ENCODE measurements at regions not wholly inside any gene's neighbourhood (a gene's known extent, or its start where the extent isn't known, plus 50 kb on each side); places are given as distances from the start of the nearest gene placed in this dataset.

DNA sequence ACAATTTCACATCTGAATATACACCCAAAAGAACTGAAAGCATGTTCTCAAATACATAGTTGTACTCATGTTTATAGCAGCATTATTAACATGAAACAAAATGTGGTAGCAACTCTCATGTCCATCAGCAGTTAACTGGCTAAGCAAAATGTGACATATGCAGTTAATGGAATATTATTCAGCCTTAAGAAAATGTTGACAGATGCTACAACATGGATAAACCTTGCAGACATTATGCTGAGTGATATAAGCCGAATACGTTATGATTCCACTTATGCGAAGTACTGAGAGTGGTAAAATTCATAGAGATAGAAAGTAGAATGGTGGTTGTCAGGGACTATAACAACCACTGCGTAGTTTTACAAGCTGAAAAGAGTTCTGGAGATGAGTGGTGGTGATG lies 1469.0 kb upstream of the ACO1 start:
- DNase-seq (ENCODE audit: low read depth, low spot score) (no peak), ATAC-seq (no peak), FAIRE-seq (no peak)
- H3K36me3 ChIP-seq (ENCODE audit: control insufficient read depth in 2 of 2, insufficient read depth in 2 of 2, low read length in 1 of 2): no peaks in the 10 kb centered on the region
- no peaks in the 10 kb centered on the region for H3K79me2 ChIP-seq (ENCODE audit: control insufficient read depth, insufficient read depth, low read length)
- H3K9ac ChIP-seq (ENCODE audit: control insufficient read depth, insufficient read depth, low read length): no peak overlapping the region
- no peaks in the 10 kb centered on the region for H3K9me3 ChIP-seq (replicated peaks; ENCODE audit: control insufficient read depth, insufficient read depth, low read length)
- ChIA-PET SMC1A (ENCODE audit: uncharacterized antibody, unreplicated experiment) (no interaction called here), POLR2A (no interaction called here), RAD21 (ENCODE audit: unreplicated experiment) (no interaction called here), CTCF (no interaction called here)
- intact Hi-C loops (cut with micrococcal nuclease; ENCODE audit: unreplicated experiment) (no loop called here), in situ Hi-C loops (cut with MboI) (no loop called here)
- no peaks in the 10 kb centered on the region for H4K20me1 ChIP-seq (ENCODE audit: control insufficient read depth, insufficient read depth)
- TF ChIP-seq, protein P1, sequence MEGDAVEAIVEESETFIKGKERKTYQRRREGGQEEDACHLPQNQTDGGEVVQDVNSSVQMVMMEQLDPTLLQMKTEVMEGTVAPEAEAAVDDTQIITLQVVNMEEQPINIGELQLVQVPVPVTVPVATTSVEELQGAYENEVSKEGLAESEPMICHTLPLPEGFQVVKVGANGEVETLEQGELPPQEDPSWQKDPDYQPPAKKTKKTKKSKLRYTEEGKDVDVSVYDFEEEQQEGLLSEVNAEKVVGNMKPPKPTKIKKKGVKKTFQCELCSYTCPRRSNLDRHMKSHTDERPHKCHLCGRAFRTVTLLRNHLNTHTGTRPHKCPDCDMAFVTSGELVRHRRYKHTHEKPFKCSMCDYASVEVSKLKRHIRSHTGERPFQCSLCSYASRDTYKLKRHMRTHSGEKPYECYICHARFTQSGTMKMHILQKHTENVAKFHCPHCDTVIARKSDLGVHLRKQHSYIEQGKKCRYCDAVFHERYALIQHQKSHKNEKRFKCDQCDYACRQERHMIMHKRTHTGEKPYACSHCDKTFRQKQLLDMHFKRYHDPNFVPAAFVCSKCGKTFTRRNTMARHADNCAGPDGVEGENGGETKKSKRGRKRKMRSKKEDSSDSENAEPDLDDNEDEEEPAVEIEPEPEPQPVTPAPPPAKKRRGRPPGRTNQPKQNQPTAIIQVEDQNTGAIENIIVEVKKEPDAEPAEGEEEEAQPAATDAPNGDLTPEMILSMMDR (IDR thresholded peaks at IDR 0.05 in 2 of 3, conservative IDR thresholded peaks at IDR 0.05 in 1 of 3; ENCODE audit: control insufficient read depth in 2 of 3, extremely low read depth in 1 of 3, insufficient read depth in 1 of 3, low read depth in 3 of 3, low read length in 3 of 3): no peak
- TF ChIP-seq BCL11A (IDR thresholded peaks at IDR 0.05; ENCODE audit: low read depth, low read length) (no peak), YBX1 (IDR thresholded peaks at IDR 0.05) (no peak), MTA3 (IDR thresholded peaks at IDR 0.05; ENCODE audit: borderline replicate concordance, low read length) (no peak), CBX5 (IDR thresholded peaks at IDR 0.05; ENCODE audit: low read depth) (no peak), LARP7 (IDR thresholded peaks at IDR 0.05) (no peak), CBFB (IDR thresholded peaks at IDR 0.05; ENCODE audit: low read depth) (no peak), DPF2 (IDR thresholded peaks at IDR 0.05) (no peak)
- no peaks in the 10 kb centered on the region for H3K27me3 ChIP-seq (replicated peaks in 1 of 2; ENCODE audit: control insufficient read depth in 2 of 2, insufficient read depth in 2 of 2, low read length in 1 of 2)
- H3K4me3 ChIP-seq: no peak overlapping the region
- H3K4me1 ChIP-seq (ENCODE audit: control insufficient read depth, insufficient read depth, low read length): no peaks in the 10 kb centered on the region
- BruUV-seq (replicated peaks): no TSS peak
- H3K27ac ChIP-seq (ENCODE audit: control insufficient read depth, insufficient read depth): no peak overlapping the region
- H3K4me2 ChIP-seq (ENCODE audit: control insufficient read depth, insufficient read depth): no peak overlapping the region
- H2AFZ ChIP-seq (ENCODE audit: control insufficient read depth, low read depth, low read length): no peak overlapping the region
- WGBS (ENCODE audit: insufficient coverage, insufficient replicate concordance, low lambda C conversion rate, missing lambda C conversion rate): 65% methylated on average over 4 of the region's 4 CpGs

GRCh38 chr9:30925126-30925525 lies 1459.3 kb upstream of the ACO1 start:
- no peaks in the 10 kb centered on the region for H3K9me3 ChIP-seq (replicated peaks; ENCODE audit: control insufficient read depth, insufficient read depth, low read length)
- ChIA-PET SMC1A (ENCODE audit: uncharacterized antibody, unreplicated experiment) (no interaction called here), CTCF (no interaction called here), POLR2A (no interaction called here), RAD21 (ENCODE audit: unreplicated experiment) (no interaction called here)
- H3K4me2 ChIP-seq (ENCODE audit: control insufficient read depth, insufficient read depth): no peak overlapping the region
- intact Hi-C loops (cut with micrococcal nuclease; ENCODE audit: unreplicated experiment) (no loop called here), in situ Hi-C loops (cut with MboI) (no loop called here)
- no TSS peak for BruUV-seq (replicated peaks)
- no peaks in the 10 kb centered on the region for H3K27me3 ChIP-seq (replicated peaks in 1 of 2; ENCODE audit: control insufficient read depth in 2 of 2, insufficient read depth in 2 of 2, low read length in 1 of 2)
- ATAC-seq: no peak
- no peak overlapping the region for H2AFZ ChIP-seq (ENCODE audit: control insufficient read depth, low read depth, low read length)
- no peaks in the 10 kb centered on the region for H4K20me1 ChIP-seq (ENCODE audit: control insufficient read depth, insufficient read depth)
- H3K4me3 ChIP-seq: no peak overlapping the region
- H3K36me3 ChIP-seq (ENCODE audit: control insufficient read depth in 2 of 2, insufficient read depth in 2 of 2, low read length in 1 of 2): no peaks in the 10 kb centered on the region
- no peak for DNase-seq (ENCODE audit: low read depth, low spot score)
- H3K9ac ChIP-seq (ENCODE audit: control insufficient read depth, insufficient read depth, low read length): no peak overlapping the region
- no peak overlapping the region for H3K27ac ChIP-seq (ENCODE audit: control insufficient read depth, insufficient read depth)
- 31% methylated on average over 5 of the region's 5 CpGs for whole genome bisulfite sequencing (ENCODE audit: insufficient coverage, insufficient replicate concordance, low lambda C conversion rate, missing lambda C conversion rate)
- FAIRE-seq: no peak
- H3K79me2 ChIP-seq (ENCODE audit: control insufficient read depth, insufficient read depth, low read length): no peaks in the 10 kb centered on the region
- H3K4me1 ChIP-seq (ENCODE audit: control insufficient read depth, insufficient read depth, low read length): no peaks in the 10 kb centered on the region
- TF ChIP-seq NR2F1 (conservative IDR thresholded peaks at IDR 0.05) (no peak), ESRRA (IDR thresholded peaks at IDR 0.05; ENCODE audit: low read length) (no peak), KDM1A (IDR thresholded peaks at IDR 0.05; ENCODE audit: borderline replicate concordance) (no peak), STAT3 (IDR thresholded peaks at IDR 0.05; ENCODE audit: low read depth, low read length) (no peak), PAX5 (IDR thresholded peaks at IDR 0.05; ENCODE audit: borderline replicate concordance, low read depth, low read length) (no peak), PBX3 (IDR thresholded peaks at IDR 0.05; ENCODE audit: insufficient replicate concordance, low read depth, low read length) (no peak), EP300 (IDR thresholded peaks at IDR 0.05; ENCODE audit: borderline replicate concordance in 1 of 2, control insufficient read depth in 1 of 2, low read depth in 2 of 2, low read length in 2 of 2) (no peak), E2F4 (IDR thresholded peaks at IDR 0.05; ENCODE audit: low read depth, low read length) (no peak)
